CD14-positive monocyte (primary cell): ENCODE measurements at regions not wholly inside any gene's neighbourhood (a gene's known extent, or its start where the extent isn't known, plus 50 kb on each side); places are given as distances from the start of the nearest gene placed in this dataset.

Source experiments
- DNase-seq, 3 donors: peaks; one replicate each; pipeline ENCODE4 v3.0.0-alpha.2; 2011 to 2022
- H2AFZ ChIP-seq: 2 replicates; pipeline ENCODE4 v1.6.0; 2012; ENCODE audit warnings: mild to moderate bottlenecking, low read depth, low read length, inconsistent platforms; ENCODE audit not compliant: insufficient read depth, poor library complexity, severe bottlenecking
- H3K27ac ChIP-seq, 2 donors: 1 replicate in 1 of 2; 2 replicates in 1 of 2; pipeline ENCODE4 v1.5.1; 2012 to 2013; ENCODE audit warnings: low read length in 2 of 2, control low read depth in 1 of 2, inconsistent platforms in 1 of 2, low read depth in 1 of 2, mild to moderate bottlenecking in 1 of 2
- H3K27me3 ChIP-seq, 2 donors: one replicate each; pipeline versions ENCODE4 v1.6.0 to v1.6.1; 2011 to 2013; ENCODE audit warnings: low read length in 2 of 2; ENCODE audit not compliant: control insufficient read depth in 2 of 2, insufficient read depth in 2 of 2
- H3K36me3 ChIP-seq, 2 donors: replicated peaks in 1 of 2; 1 replicate in 1 of 2; 2 replicates in 1 of 2; pipeline versions ENCODE4 v1.5.1 to v1.6.1; 2012 to 2013; ENCODE audit warnings: low read length in 2 of 2, control low read depth in 1 of 2, inconsistent platforms in 1 of 2, mild to moderate bottlenecking in 1 of 2; ENCODE audit not compliant: insufficient read depth in 2 of 2, control insufficient read depth in 1 of 2
- H3K4me1 ChIP-seq, 2 donors: 1 replicate in 1 of 2; 2 replicates in 1 of 2; pipeline versions ENCODE4 v1.5.1 to v1.6.1; 2012 to 2013; ENCODE audit warnings: low read length in 2 of 2, control low read depth in 1 of 2, inconsistent platforms in 1 of 2, mild to moderate bottlenecking in 1 of 2, moderate library complexity in 1 of 2; ENCODE audit not compliant: insufficient read depth in 2 of 2, control insufficient read depth in 1 of 2
- H3K4me2 ChIP-seq: replicated peaks from 2 replicates; pipeline ENCODE3; 2012; ENCODE audit warnings: low read length, moderate library complexity, mild to moderate bottlenecking; ENCODE audit not compliant: poor library complexity, severe bottlenecking; ENCODE audit errors: extremely low read depth
- H3K4me3 ChIP-seq, 3 experiments: fragments of 200-600 bp in 1 of 3; sonication (generic) in 1 of 3; replicated peaks in 1 of 3; 1 replicate in 2 of 3; 2 replicates in 1 of 3; pipeline ENCODE4 v1.5.1; 2011 to 2013; ENCODE audit warnings: low read length in 3 of 3, mild to moderate bottlenecking in 3 of 3, control low read depth in 2 of 3, low read depth in 2 of 3, inconsistent platforms in 1 of 3, moderate library complexity in 1 of 3
- H3K79me2 ChIP-seq: 2 replicates; pipeline ENCODE4 v1.6.0; 2012; ENCODE audit warnings: mild to moderate bottlenecking, control low read depth, inconsistent platforms, low read length, moderate library complexity; ENCODE audit not compliant: insufficient read depth
- H3K9ac ChIP-seq: 2 replicates; pipeline ENCODE4 v1.6.0; 2017; ENCODE audit warnings: low read length, mild to moderate bottlenecking; ENCODE audit not compliant: insufficient read depth, poor library complexity, severe bottlenecking
- H3K9me3 ChIP-seq, 2 donors: replicated peaks in 1 of 2; 1 replicate in 1 of 2; 2 replicates in 1 of 2; pipeline versions ENCODE4 v1.5.1 to v1.6.1; 2012 to 2013; ENCODE audit warnings: low read length in 2 of 2, control low read depth in 1 of 2; ENCODE audit not compliant: control insufficient read depth in 1 of 2, insufficient read depth in 1 of 2
- H4K20me1 ChIP-seq: 2 replicates; pipeline ENCODE4 v1.6.0; 2012; ENCODE audit warnings: mild to moderate bottlenecking, low read length, control low read depth, moderate library complexity; ENCODE audit not compliant: insufficient read depth
- H3K27ac Mint-ChIP-seq, 7 donors: one replicate each; pipeline ENCODE4 v1.8.0; 2020; ENCODE audit warnings: mild to moderate bottlenecking in 7 of 7, mixed read lengths in 7 of 7, moderate library complexity in 6 of 7, inconsistent platforms in 2 of 7
- H3K27me3 Mint-ChIP-seq, 3 donors: one replicate each; pipeline ENCODE4 v1.8.0; 2021 to 2022; ENCODE audit warnings: low read depth in 3 of 3, mild to moderate bottlenecking in 3 of 3, mixed read lengths in 3 of 3, moderate library complexity in 3 of 3, inconsistent platforms in 1 of 3
- H3K36me3 Mint-ChIP-seq, 2 donors: one replicate each; pipeline ENCODE4 v1.8.0; 2020; ENCODE audit warnings: mixed read lengths in 2 of 2, inconsistent platforms in 1 of 2, mild to moderate bottlenecking in 1 of 2
- H3K4me1 Mint-ChIP-seq: one replicate; pipeline ENCODE4 v1.8.0; 2020; ENCODE audit warnings: mild to moderate bottlenecking, mixed read lengths
- H3K4me3 Mint-ChIP-seq, 2 donors: one replicate each; pipeline ENCODE4 v1.8.0; 2020; ENCODE audit warnings: mild to moderate bottlenecking in 2 of 2, mixed read lengths in 2 of 2, moderate library complexity in 1 of 2
- H3K9me3 Mint-ChIP-seq, 7 donors: one replicate each; pipeline ENCODE4 v1.8.0; 2020 to 2022; ENCODE audit warnings: mixed read lengths in 7 of 7, mild to moderate bottlenecking in 6 of 7, moderate library complexity in 6 of 7, inconsistent platforms in 2 of 7
- WGBS: methylation state at CpG from one replicate; pipeline ENCODE4 v1.1.5; 2013; ENCODE audit warnings: missing lambda C conversion rate; ENCODE audit not compliant: insufficient coverage; 5-methylcytosine and 5-hydroxymethylcytosine counted together
- intact Hi-C, 2 donors: fragments of 100-400 bp; cut with micrococcal nuclease; formaldehyde crosslinking; loops; one replicate each; pipeline versions ENCODE4 v1.15.0 to v1.15.1; 2023
- TF ChIP-seq, protein P1 (sequence below): fragments of 200-600 bp; IDR thresholded peaks from one replicate; pipeline ENCODE4 v1.8.0; 2022; ENCODE audit warnings: antibody characterized with exemption, mild to moderate bottlenecking

DNA sequence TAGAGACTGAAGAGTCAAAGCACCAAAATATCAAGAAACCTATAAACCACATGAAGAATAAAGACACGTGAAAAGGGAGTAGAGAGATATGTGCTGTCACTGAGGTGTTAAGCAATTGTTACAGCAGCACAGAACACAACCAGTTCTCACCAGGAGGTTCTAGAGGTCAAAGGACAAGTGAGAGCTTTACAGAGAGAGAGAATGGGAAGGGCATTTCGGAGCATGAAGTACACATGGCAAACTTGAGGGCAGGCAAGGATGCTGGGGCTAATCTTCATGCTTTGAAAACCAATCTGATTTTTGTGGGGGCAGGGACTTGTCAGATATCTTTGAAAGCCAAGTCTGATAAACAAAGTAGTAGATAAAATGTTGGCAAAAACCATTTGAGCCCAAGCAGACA, 142.3 kb upstream of the NRSN1 start:
- no peak overlapping the region for H3K4me3 Mint-ChIP-seq
- WGBS: 92% methylated on average over 1 of the region's 2 CpGs
- H3K27ac Mint-ChIP-seq: no peak overlapping the region
- no peak for DNase-seq
- Histone ChIP-seq H3K27ac (no peak overlapping the region), H3K36me3 (no peaks in the 10 kb centered on the region), H3K9ac (no peak overlapping the region), H3K9me3 (no peaks in the 10 kb centered on the region), H3K4me2 (no peak overlapping the region), H3K27me3 (no peaks in the 10 kb centered on the region), H3K79me2 (no peaks in the 10 kb centered on the region), H3K4me3 (no peak overlapping the region), H4K20me1 (no peaks in the 10 kb centered on the region), H2AFZ (no peak overlapping the region), H3K4me1 (no peaks in the 10 kb centered on the region)
- intact Hi-C loops: no loop called here
- peaks cover 0 to 7% (median 0%) of the 10 kb centered on the region in 7 donors for H3K9me3 Mint-ChIP-seq
- no peaks in the 10 kb centered on the region for H3K36me3 Mint-ChIP-seq
- H3K27me3 Mint-ChIP-seq: peaks cover 0 to 2% (median 0%) of the 10 kb centered on the region in 3 donors
- TF ChIP-seq, protein P1, sequence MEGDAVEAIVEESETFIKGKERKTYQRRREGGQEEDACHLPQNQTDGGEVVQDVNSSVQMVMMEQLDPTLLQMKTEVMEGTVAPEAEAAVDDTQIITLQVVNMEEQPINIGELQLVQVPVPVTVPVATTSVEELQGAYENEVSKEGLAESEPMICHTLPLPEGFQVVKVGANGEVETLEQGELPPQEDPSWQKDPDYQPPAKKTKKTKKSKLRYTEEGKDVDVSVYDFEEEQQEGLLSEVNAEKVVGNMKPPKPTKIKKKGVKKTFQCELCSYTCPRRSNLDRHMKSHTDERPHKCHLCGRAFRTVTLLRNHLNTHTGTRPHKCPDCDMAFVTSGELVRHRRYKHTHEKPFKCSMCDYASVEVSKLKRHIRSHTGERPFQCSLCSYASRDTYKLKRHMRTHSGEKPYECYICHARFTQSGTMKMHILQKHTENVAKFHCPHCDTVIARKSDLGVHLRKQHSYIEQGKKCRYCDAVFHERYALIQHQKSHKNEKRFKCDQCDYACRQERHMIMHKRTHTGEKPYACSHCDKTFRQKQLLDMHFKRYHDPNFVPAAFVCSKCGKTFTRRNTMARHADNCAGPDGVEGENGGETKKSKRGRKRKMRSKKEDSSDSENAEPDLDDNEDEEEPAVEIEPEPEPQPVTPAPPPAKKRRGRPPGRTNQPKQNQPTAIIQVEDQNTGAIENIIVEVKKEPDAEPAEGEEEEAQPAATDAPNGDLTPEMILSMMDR: no peak
- H3K4me1 Mint-ChIP-seq: no peaks in the 10 kb centered on the region

DNA sequence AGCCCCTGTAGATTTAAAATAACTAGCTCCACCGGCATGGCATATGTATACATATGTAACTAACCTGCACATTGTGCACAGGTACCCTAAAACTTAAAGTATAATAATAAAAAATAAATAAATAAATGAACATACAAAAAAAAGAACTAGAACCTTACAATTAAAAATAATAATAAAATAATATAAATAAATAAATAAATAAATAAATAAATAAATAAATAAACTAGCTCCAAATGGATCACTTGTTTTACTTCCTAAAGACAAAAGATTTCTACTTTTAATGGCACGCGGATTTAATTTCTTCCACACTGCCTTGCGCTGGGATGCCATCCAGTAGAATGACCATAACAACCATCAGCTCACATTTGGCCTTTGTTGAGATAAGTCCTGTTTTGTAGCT, 141.0 kb upstream of the NRSN1 start:
- H3K27ac Mint-ChIP-seq: no peak overlapping the region
- Histone ChIP-seq H3K4me2 (no peak overlapping the region), H4K20me1 (no peaks in the 10 kb centered on the region), H3K4me3 (no peak overlapping the region), H3K27ac (no peak overlapping the region), H3K36me3 (no peaks in the 10 kb centered on the region), H2AFZ (no peak overlapping the region), H3K79me2 (no peaks in the 10 kb centered on the region), H3K9ac (no peak overlapping the region), H3K27me3 (no peaks in the 10 kb centered on the region), H3K9me3 (no peaks in the 10 kb centered on the region), H3K4me1 (no peaks in the 10 kb centered on the region)
- peaks cover 0 to 6% (median 0%) of the 10 kb centered on the region in 7 donors for H3K9me3 Mint-ChIP-seq
- no peaks in the 10 kb centered on the region for H3K4me1 Mint-ChIP-seq
- no peak for DNase-seq
- TF ChIP-seq, protein P1: no peak
- H3K27me3 Mint-ChIP-seq: peaks cover 0 to 2% (median 0%) of the 10 kb centered on the region in 3 donors
- WGBS: no CpG with 5 or more reads among the region's 4 CpGs
- no peaks in the 10 kb centered on the region for H3K36me3 Mint-ChIP-seq
- no peak overlapping the region for H3K4me3 Mint-ChIP-seq
- intact Hi-C loops: no loop called here
